GM23338 (cell line): ENCODE measurements at regions not wholly inside any gene's neighbourhood (a gene's known extent, or its start where the extent isn't known, plus 50 kb on each side); places are given as distances from the start of the nearest gene placed in this dataset.

Source experiments
- CREB1 ChIP-seq: fragments of 250-450 bp; sonication (Bioruptor Pico); IDR thresholded peaks from 2 replicates; pipeline ENCODE4 v1.5.0; 2020; ENCODE audit warnings: low read depth, mild to moderate bottlenecking, moderate library complexity
- EZH2 ChIP-seq: fragments of 200-600 bp; sonication (generic); IDR thresholded peaks from one replicate; pipeline ENCODE4 v1.8.0; 2017; ENCODE audit warnings: antibody characterized with exemption, mild to moderate bottlenecking, low read depth; ENCODE audit not compliant: unreplicated experiment
- EZH2phosphoT487 ChIP-seq: fragments of 200-600 bp; sonication (generic); IDR thresholded peaks from one replicate; pipeline ENCODE4 v1.8.1; 2018; ENCODE audit warnings: antibody characterized with exemption; ENCODE audit not compliant: unreplicated experiment
- JUNB ChIP-seq: IDR thresholded peaks from one replicate; pipeline ENCODE4 v1.6.1; 2016; ENCODE audit warnings: antibody characterized with exemption; ENCODE audit not compliant: unreplicated experiment
- NANOG ChIP-seq: IDR thresholded peaks from 2 replicates; pipeline ENCODE4 v1.6.1; 2016; ENCODE audit warnings: antibody characterized with exemption, borderline replicate concordance
- POLR2AphosphoS5 ChIP-seq: IDR thresholded peaks from 2 replicates; pipeline ENCODE4 v1.6.1; 2016; ENCODE audit warnings: antibody characterized with exemption, low read depth
- STAT1 ChIP-seq: IDR thresholded peaks from one replicate; pipeline ENCODE4 v1.6.1; 2016; ENCODE audit warnings: antibody characterized with exemption; ENCODE audit not compliant: unreplicated experiment
- ZNF114 ChIP-seq: fragments of 250-450 bp; sonication (Bioruptor Pico); IDR thresholded peaks from 2 replicates; pipeline ENCODE4 v1.5.0; 2020; ENCODE audit warnings: mild to moderate bottlenecking, moderate library complexity
- ZNF331 ChIP-seq: fragments of 250-450 bp; sonication (Bioruptor Pico); IDR thresholded peaks from 2 replicates; pipeline ENCODE4 v1.5.0; 2020; ENCODE audit warnings: low read depth, mild to moderate bottlenecking, moderate library complexity
- TF ChIP-seq, protein P1 (sequence below): fragments of 250-450 bp; sonication (Bioruptor Pico); IDR thresholded peaks from 2 replicates; pipeline ENCODE4 v1.5.0; 2020; ENCODE audit warnings: mild to moderate bottlenecking, moderate library complexity
- TF ChIP-seq, protein P2 (sequence below), 2 experiments: fragments of 200-600 bp in 1 of 2; sonication (generic) in 1 of 2; conservative IDR thresholded peaks; 2 replicates each; pipeline versions ENCODE4 v1.5.1 to v1.6.1; 2016 to 2017; ENCODE audit warnings: antibody characterized with exemption in 2 of 2, low read depth in 2 of 2, mild to moderate bottlenecking in 2 of 2, moderate library complexity in 1 of 2
- TF ChIP-seq, protein P3 (sequence below): IDR thresholded peaks from one replicate; pipeline ENCODE4 v1.6.1; 2018; ENCODE audit warnings: antibody characterized with exemption; ENCODE audit not compliant: unreplicated experiment

DNA sequence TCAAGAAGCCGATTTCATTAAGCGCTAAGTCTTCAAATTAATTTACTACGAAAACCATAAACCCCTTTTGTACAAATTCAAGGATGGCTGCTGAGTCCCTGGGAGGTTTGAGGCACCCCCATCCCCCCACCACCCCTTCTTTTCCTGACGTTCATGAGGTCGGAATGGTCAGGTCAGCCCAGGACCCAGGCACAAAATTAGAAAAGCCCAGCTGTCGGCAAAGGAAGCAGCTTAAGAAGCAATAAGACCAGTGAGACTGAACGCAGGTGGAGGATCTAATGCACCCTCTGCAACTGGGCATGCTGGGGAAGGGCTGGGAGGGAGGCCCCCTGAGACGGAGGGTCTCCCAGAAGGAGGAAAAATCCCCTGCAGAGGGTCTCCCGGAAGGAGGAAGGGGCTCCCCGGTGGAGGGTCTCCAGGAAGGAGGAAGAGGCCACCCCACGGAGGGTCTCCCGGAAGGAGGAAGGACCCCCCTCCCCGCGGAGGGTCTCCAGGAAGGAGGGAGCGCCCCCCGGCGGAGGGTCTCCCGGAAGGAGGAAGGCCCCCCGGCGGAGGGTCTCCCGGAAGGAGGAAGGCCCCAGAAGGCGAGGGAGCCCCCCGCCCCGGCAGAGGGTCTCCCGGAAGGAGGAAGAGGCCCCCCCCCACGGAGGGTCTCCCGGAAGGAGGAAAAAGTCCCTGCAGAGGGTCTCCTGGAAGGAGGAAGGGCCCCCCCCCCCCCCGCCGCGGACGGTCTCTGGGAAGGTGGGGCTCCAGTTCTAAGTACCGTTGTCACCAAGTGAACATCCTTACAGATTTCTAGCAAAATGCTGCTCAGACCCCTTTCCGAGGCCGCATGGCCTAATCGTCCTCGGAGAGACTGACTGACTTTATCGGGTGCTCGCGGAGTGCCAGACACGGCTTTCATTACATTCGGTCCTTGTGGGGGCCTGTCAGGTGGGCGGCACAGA, 74.4 kb upstream of the FCN1 start (continued):
- TF ChIP-seq, protein P1, sequence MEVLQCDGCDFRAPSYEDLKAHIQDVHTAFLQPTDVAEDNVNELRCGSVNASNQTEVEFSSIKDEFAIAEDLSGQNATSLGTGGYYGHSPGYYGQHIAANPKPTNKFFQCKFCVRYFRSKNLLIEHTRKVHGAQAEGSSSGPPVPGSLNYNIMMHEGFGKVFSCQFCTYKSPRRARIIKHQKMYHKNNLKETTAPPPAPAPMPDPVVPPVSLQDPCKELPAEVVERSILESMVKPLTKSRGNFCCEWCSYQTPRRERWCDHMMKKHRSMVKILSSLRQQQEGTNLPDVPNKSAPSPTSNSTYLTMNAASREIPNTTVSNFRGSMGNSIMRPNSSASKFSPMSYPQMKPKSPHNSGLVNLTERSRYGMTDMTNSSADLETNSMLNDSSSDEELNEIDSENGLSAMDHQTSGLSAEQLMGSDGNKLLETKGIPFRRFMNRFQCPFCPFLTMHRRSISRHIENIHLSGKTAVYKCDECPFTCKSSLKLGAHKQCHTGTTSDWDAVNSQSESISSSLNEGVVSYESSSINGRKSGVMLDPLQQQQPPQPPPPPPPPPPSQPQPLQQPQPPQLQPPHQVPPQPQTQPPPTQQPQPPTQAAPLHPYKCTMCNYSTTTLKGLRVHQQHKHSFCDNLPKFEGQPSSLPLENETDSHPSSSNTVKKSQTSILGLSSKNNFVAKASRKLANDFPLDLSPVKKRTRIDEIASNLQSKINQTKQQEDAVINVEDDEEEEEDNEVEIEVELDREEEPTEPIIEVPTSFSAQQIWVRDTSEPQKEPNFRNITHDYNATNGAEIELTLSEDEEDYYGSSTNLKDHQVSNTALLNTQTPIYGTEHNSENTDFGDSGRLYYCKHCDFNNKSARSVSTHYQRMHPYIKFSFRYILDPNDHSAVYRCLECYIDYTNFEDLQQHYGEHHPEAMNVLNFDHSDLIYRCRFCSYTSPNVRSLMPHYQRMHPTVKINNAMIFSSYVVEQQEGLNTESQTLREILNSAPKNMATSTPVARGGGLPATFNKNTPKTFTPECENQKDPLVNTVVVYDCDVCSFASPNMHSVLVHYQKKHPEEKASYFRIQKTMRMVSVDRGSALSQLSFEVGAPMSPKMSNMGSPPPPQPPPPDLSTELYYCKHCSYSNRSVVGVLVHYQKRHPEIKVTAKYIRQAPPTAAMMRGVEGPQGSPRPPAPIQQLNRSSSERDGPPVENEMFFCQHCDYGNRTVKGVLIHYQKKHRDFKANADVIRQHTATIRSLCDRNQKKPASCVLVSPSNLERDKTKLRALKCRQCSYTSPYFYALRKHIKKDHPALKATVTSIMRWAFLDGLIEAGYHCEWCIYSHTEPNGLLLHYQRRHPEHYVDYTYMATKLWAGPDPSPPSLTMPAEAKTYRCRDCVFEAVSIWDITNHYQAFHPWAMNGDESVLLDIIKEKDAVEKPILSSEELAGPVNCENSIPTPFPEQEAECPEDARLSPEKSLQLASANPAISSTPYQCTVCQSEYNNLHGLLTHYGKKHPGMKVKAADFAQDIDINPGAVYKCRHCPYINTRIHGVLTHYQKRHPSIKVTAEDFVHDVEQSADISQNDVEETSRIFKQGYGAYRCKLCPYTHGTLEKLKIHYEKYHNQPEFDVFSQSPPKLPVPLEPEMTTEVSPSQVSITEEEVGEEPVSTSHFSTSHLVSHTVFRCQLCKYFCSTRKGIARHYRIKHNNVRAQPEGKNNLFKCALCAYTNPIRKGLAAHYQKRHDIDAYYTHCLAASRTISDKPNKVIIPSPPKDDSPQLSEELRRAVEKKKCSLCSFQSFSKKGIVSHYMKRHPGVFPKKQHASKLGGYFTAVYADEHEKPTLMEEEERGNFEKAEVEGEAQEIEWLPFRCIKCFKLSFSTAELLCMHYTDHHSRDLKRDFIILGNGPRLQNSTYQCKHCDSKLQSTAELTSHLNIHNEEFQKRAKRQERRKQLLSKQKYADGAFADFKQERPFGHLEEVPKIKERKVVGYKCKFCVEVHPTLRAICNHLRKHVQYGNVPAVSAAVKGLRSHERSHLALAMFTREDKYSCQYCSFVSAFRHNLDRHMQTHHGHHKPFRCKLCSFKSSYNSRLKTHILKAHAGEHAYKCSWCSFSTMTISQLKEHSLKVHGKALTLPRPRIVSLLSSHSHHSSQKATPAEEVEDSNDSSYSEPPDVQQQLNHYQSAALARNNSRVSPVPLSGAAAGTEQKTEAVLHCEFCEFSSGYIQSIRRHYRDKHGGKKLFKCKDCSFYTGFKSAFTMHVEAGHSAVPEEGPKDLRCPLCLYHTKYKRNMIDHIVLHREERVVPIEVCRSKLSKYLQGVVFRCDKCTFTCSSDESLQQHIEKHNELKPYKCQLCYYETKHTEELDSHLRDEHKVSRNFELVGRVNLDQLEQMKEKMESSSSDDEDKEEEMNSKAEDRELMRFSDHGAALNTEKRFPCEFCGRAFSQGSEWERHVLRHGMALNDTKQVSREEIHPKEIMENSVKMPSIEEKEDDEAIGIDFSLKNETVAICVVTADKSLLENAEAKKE = no peak
- no peak for TF ChIP-seq NANOG
- no peak for TF ChIP-seq EZH2phosphoT487
- TF ChIP-seq CREB1 (CRISPR knock-in tag) = no peak
- TF ChIP-seq ZNF114 (CRISPR knock-in tag) = no peak
- TF ChIP-seq, protein P2, sequence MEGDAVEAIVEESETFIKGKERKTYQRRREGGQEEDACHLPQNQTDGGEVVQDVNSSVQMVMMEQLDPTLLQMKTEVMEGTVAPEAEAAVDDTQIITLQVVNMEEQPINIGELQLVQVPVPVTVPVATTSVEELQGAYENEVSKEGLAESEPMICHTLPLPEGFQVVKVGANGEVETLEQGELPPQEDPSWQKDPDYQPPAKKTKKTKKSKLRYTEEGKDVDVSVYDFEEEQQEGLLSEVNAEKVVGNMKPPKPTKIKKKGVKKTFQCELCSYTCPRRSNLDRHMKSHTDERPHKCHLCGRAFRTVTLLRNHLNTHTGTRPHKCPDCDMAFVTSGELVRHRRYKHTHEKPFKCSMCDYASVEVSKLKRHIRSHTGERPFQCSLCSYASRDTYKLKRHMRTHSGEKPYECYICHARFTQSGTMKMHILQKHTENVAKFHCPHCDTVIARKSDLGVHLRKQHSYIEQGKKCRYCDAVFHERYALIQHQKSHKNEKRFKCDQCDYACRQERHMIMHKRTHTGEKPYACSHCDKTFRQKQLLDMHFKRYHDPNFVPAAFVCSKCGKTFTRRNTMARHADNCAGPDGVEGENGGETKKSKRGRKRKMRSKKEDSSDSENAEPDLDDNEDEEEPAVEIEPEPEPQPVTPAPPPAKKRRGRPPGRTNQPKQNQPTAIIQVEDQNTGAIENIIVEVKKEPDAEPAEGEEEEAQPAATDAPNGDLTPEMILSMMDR (conservative IDR thresholded peaks at IDR 0.05; ENCODE audit: low read depth in 2 of 2) = no peak
- no peak for TF ChIP-seq STAT1
- TF ChIP-seq, protein P3, sequence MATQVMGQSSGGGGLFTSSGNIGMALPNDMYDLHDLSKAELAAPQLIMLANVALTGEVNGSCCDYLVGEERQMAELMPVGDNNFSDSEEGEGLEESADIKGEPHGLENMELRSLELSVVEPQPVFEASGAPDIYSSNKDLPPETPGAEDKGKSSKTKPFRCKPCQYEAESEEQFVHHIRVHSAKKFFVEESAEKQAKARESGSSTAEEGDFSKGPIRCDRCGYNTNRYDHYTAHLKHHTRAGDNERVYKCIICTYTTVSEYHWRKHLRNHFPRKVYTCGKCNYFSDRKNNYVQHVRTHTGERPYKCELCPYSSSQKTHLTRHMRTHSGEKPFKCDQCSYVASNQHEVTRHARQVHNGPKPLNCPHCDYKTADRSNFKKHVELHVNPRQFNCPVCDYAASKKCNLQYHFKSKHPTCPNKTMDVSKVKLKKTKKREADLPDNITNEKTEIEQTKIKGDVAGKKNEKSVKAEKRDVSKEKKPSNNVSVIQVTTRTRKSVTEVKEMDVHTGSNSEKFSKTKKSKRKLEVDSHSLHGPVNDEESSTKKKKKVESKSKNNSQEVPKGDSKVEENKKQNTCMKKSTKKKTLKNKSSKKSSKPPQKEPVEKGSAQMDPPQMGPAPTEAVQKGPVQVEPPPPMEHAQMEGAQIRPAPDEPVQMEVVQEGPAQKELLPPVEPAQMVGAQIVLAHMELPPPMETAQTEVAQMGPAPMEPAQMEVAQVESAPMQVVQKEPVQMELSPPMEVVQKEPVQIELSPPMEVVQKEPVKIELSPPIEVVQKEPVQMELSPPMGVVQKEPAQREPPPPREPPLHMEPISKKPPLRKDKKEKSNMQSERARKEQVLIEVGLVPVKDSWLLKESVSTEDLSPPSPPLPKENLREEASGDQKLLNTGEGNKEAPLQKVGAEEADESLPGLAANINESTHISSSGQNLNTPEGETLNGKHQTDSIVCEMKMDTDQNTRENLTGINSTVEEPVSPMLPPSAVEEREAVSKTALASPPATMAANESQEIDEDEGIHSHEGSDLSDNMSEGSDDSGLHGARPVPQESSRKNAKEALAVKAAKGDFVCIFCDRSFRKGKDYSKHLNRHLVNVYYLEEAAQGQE = no peak
- TF ChIP-seq JUNB = no peak
- no peak for TF ChIP-seq POLR2AphosphoS5
- no peak for TF ChIP-seq ZNF331 (CRISPR knock-in tag)
- no peak for TF ChIP-seq EZH2
